Astrocyte of the spinal cord (primary cell): ENCODE measurements at regions not wholly inside any gene's neighbourhood (a gene's known extent, or its start where the extent isn't known, plus 50 kb on each side); places are given as distances from the start of the nearest gene placed in this dataset.

Experiments used
- DNase-seq: peaks from one replicate; pipeline ENCODE4 v3.0.0; 2011; ENCODE audit warnings: low read depth, low spot score
- H3K4me3 ChIP-seq: 2 replicates; pipeline ENCODE4 v1.5.1; 2011; ENCODE audit warnings: low read depth, mild to moderate bottlenecking, low read length, moderate library complexity
- CTCF ChIP-seq: IDR thresholded peaks from 2 replicates; pipeline ENCODE4 v1.5.1; 2012; ENCODE audit warnings: low read depth, mild to moderate bottlenecking, low read length, inconsistent platforms
- in situ Hi-C: cut with HindIII; loops from 2 replicates; pipeline ENCODE4 v1.10.0; 2017; ENCODE audit warnings: low sequenced_read_pairs

- no peak for DNase-seq
- in situ Hi-C loops, result no loop called here
- no peak overlapping the region for H3K4me3 ChIP-seq
- no peak for TF ChIP-seq CTCF
These were observed 101.8 kb downstream of the RHOU start for GRCh38 chr1:228837032-228837431.

GRCh38 chr1:228837817-228838716, 102.8 kb downstream of the RHOU start:
- peak; percentile 96 for DNase-seq
- no peak for TF ChIP-seq CTCF
- no peak overlapping the region for H3K4me3 ChIP-seq
- in situ Hi-C loops, result no loop called here

GRCh38 chr1:228838717-228839500, 103.6 kb downstream of the RHOU start:
- TF ChIP-seq CTCF, result no peak
- peak; percentile 54 for DNase-seq
- H3K4me3 ChIP-seq, result no peak overlapping the region
- in situ Hi-C loops, result no loop called here

GRCh38 chr1:228839656-228840055, 104.4 kb downstream of the RHOU start:
- no peak for DNase-seq
- in situ Hi-C loops, result no loop called here
- no peak for TF ChIP-seq CTCF
- no peak overlapping the region for H3K4me3 ChIP-seq

GRCh38 chr1:228841632-228842031, 106.4 kb downstream of the RHOU start:
- no peak overlapping the region for H3K4me3 ChIP-seq
- no peak for DNase-seq
- in situ Hi-C loops, result no loop called here
- TF ChIP-seq CTCF, result no peak

- peak; percentile 85 for DNase-seq
- in situ Hi-C loops, result no loop called here
- H3K4me3 ChIP-seq, result no peak overlapping the region
- TF ChIP-seq CTCF, result no peak
These were observed 107.0 kb downstream of the RHOU start for GRCh38 chr1:228842094-228842775.
